H1 (cell line): ENCODE measurements at regions not wholly inside any gene's neighbourhood (a gene's known extent, or its start where the extent isn't known, plus 50 kb on each side); places are given as distances from the start of the nearest gene placed in this dataset.

Experiments used
- CTCF ChIA-PET: fragments of 300-600 bp; sonication (Branson Sonifier 250); formaldehyde crosslinking; loops from one replicate; lab custom pipeline; 2021; ENCODE audit not compliant: partially characterized antibody; lab: Charles Lee
- POLR2A ChIA-PET: fragments of 300-600 bp; sonication (Branson Sonifier 250); formaldehyde crosslinking; loops from one replicate; lab custom pipeline; 2021; ENCODE audit warnings: inconsistent platforms; ENCODE audit not compliant: partially characterized antibody; lab: Charles Lee
- DNase-seq, 2 experiments: peaks; one replicate each; pipeline versions ENCODE4 v3.0.0 to v3.0.0-alpha.2; 2010 to 2022; ENCODE audit warnings: low spot score in 2 of 2, low read depth in 1 of 2, mixed read lengths in 1 of 2
- FAIRE-seq: peaks from 2 replicates; lab custom pipeline; 2011; peaks lifted over from hg19 to GRCh38; lab: Jason Lieb, UNC
- H2AFZ ChIP-seq: 2 replicates; pipeline ENCODE4 v1.8.1; 2012; ENCODE audit warnings: low read length, inconsistent platforms
- H2AK5ac ChIP-seq: 2 replicates; pipeline ENCODE4 v1.6.1; 2013; ENCODE audit warnings: low read depth, low read length
- H2BK120ac ChIP-seq: replicated peaks from 2 replicates; pipeline ENCODE3; 2013; ENCODE audit warnings: low read depth, low read length, inconsistent platforms
- H2BK12ac ChIP-seq: 2 replicates; pipeline ENCODE4 v1.6.1; 2013; ENCODE audit warnings: low read depth, low read length
- H2BK15ac ChIP-seq: 2 replicates; pipeline ENCODE4 v1.6.1; 2013; ENCODE audit warnings: low read length
- H2BK20ac ChIP-seq: 2 replicates; pipeline ENCODE4 v1.6.1; 2013; ENCODE audit warnings: low read length
- H2BK5ac ChIP-seq: 2 replicates; pipeline ENCODE4 v1.6.1; 2013; ENCODE audit warnings: low read depth, low read length
- H3K14ac ChIP-seq: 2 replicates; pipeline ENCODE4 v1.6.1; 2013; ENCODE audit warnings: inconsistent platforms; ENCODE audit not compliant: insufficient read length
- H3K18ac ChIP-seq: 2 replicates; pipeline ENCODE4 v1.6.1; 2013; ENCODE audit warnings: low read length; ENCODE audit errors: extremely low read depth
- H3K23ac ChIP-seq: 2 replicates; pipeline ENCODE4 v1.6.1; 2013; ENCODE audit warnings: inconsistent platforms; ENCODE audit not compliant: insufficient read length
- H3K23me2 ChIP-seq: 2 replicates; pipeline ENCODE4 v1.6.1; 2013; ENCODE audit warnings: low read depth, low read length
- H3K27ac ChIP-seq: 2 replicates; pipeline ENCODE4 v1.6.1; 2011; ENCODE audit warnings: low read depth, low read length, inconsistent platforms
- H3K27me3 ChIP-seq, 4 experiments: replicated peaks in 1 of 4; 1 replicate in 1 of 4; 2 replicates in 3 of 4; pipeline versions ENCODE4 v1.6.1 to v1.8.1; 2011 to 2013; ENCODE audit warnings: low read length in 3 of 4, mild to moderate bottlenecking in 3 of 4, inconsistent platforms in 2 of 4, mixed read lengths in 2 of 4, moderate library complexity in 1 of 4; ENCODE audit not compliant: control insufficient read depth in 3 of 4, insufficient read depth in 3 of 4; ENCODE audit errors: extremely low read depth in 1 of 4
- H3K36me3 ChIP-seq, 4 experiments: 2 replicates each; pipeline versions ENCODE4 v1.6.1 to v1.8.1; 2011 to 2013; ENCODE audit warnings: mild to moderate bottlenecking in 4 of 4, low read length in 3 of 4, moderate library complexity in 2 of 4, control low read depth in 1 of 4, inconsistent platforms in 1 of 4; ENCODE audit not compliant: insufficient read depth in 4 of 4, control insufficient read depth in 2 of 4
- H3K4ac ChIP-seq: replicated peaks from 2 replicates; pipeline ENCODE3; 2013; ENCODE audit warnings: low read length, low read depth, mixed read lengths, inconsistent platforms; ENCODE audit not compliant: insufficient read length
- H3K4me1 ChIP-seq, 4 experiments: replicated peaks in 1 of 4; 1 replicate in 1 of 4; 2 replicates in 3 of 4; pipeline versions ENCODE4 v1.6.1 to v1.8.1; 2011 to 2013; ENCODE audit warnings: low read length in 3 of 4, inconsistent platforms in 2 of 4, mixed read lengths in 1 of 4; ENCODE audit not compliant: insufficient read depth in 4 of 4, control insufficient read depth in 3 of 4
- H3K4me2 ChIP-seq, 2 experiments: 2 replicates each; pipeline versions ENCODE4 v1.6.1 to v1.8.1; 2011 to 2013; ENCODE audit warnings: low read depth in 2 of 2, low read length in 2 of 2, control low read depth in 1 of 2, inconsistent platforms in 1 of 2, mild to moderate bottlenecking in 1 of 2; ENCODE audit not compliant: insufficient read depth in 1 of 2
- H3K4me3 ChIP-seq, 4 experiments: fragments of 200-600, 300-600 bp in 1 of 4; sonication (generic), shearing (Covaris generic), sonication (Bioruptor Twin) in 1 of 4; 2 replicates each; pipeline versions ENCODE4 v1.5.1 to v1.8.1; 2011 to 2016; ENCODE audit warnings: low read length in 4 of 4, low read depth in 3 of 4, control low read depth in 2 of 4, inconsistent platforms in 2 of 4, mild to moderate bottlenecking in 2 of 4, mixed read lengths in 1 of 4, moderate library complexity in 1 of 4; ENCODE audit not compliant: insufficient read depth in 2 of 4; ENCODE audit errors: extremely low read depth in 1 of 4
- H3K56ac ChIP-seq: replicated peaks from 2 replicates; pipeline ENCODE3; 2013; ENCODE audit warnings: low read depth, mild to moderate bottlenecking, mixed read lengths, low read length, inconsistent platforms; ENCODE audit not compliant: insufficient read length
- H3K79me1 ChIP-seq: 2 replicates; pipeline ENCODE4 v1.6.1; 2013; ENCODE audit warnings: low read depth, low read length, control low read depth
- H3K79me2 ChIP-seq, 2 experiments: 2 replicates each; pipeline versions ENCODE4 v1.6.1 to v1.8.1; 2012 to 2013; ENCODE audit warnings: low read length in 2 of 2, mild to moderate bottlenecking in 2 of 2, inconsistent platforms in 1 of 2; ENCODE audit not compliant: insufficient read depth in 2 of 2, control insufficient read depth in 1 of 2
- H3K9ac ChIP-seq, 4 experiments: replicated peaks in 1 of 4; 1 replicate in 1 of 4; 2 replicates in 3 of 4; pipeline versions ENCODE4 v1.6.1 to v1.8.1; 2011 to 2013; ENCODE audit warnings: low read depth in 3 of 4, low read length in 3 of 4, control low read depth in 2 of 4, mild to moderate bottlenecking in 2 of 4, moderate library complexity in 2 of 4, inconsistent platforms in 1 of 4; ENCODE audit errors: extremely low read depth in 1 of 4
- H3K9me3 ChIP-seq, 2 experiments: 2 replicates each; pipeline versions ENCODE4 v1.6.1 to v1.8.1; 2012 to 2013; ENCODE audit warnings: mild to moderate bottlenecking in 2 of 2, moderate library complexity in 2 of 2, control low read depth in 1 of 2, inconsistent platforms in 1 of 2, low read depth in 1 of 2, low read length in 1 of 2, mixed read lengths in 1 of 2; ENCODE audit not compliant: insufficient read depth in 2 of 2
- H4K20me1 ChIP-seq, 2 experiments: replicated peaks in 1 of 2; 2 replicates each; pipeline versions ENCODE3 to v1.8.1; 2011 to 2013; ENCODE audit warnings: inconsistent platforms in 2 of 2, low read length in 2 of 2, mild to moderate bottlenecking in 1 of 2; ENCODE audit not compliant: insufficient read depth in 2 of 2, control insufficient read depth in 1 of 2
- H4K5ac ChIP-seq: 2 replicates; pipeline ENCODE4 v1.6.1; 2013; ENCODE audit warnings: low read length, low read depth, mixed read lengths, inconsistent platforms; ENCODE audit not compliant: insufficient read length
- H4K8ac ChIP-seq: 2 replicates; pipeline ENCODE4 v1.8.0; 2013; ENCODE audit warnings: mild to moderate bottlenecking, moderate library complexity, low read length, inconsistent platforms; ENCODE audit not compliant: insufficient read depth; ENCODE audit errors: extremely low read depth
- H4K91ac ChIP-seq: replicated peaks from 2 replicates; pipeline ENCODE3; 2013; ENCODE audit warnings: low read length, mixed read lengths, inconsistent platforms; ENCODE audit not compliant: insufficient read length
- GABPA ChIP-seq: IDR thresholded peaks from 2 replicates; pipeline ENCODE4 v1.6.1; 2011; ENCODE audit warnings: mild to moderate bottlenecking, low read length, moderate library complexity, borderline replicate concordance; ENCODE audit not compliant: insufficient read depth
- MAFK ChIP-seq: IDR thresholded peaks from 2 replicates; pipeline ENCODE4 v1.6.1; 2012; ENCODE audit warnings: low read depth, mild to moderate bottlenecking, improper control_type of control experiment, low read length
- NRF1 ChIP-seq: IDR thresholded peaks from 2 replicates; pipeline ENCODE4 v1.6.1; 2011; ENCODE audit warnings: mild to moderate bottlenecking, low read depth, low read length, improper control_type of control experiment
- POLR2A ChIP-seq, 2 experiments: IDR thresholded peaks; 1 replicate in 1 of 2; 2 replicates in 1 of 2; pipeline ENCODE4 v1.6.1; 2011; ENCODE audit warnings: low read depth in 2 of 2, low read length in 2 of 2, mild to moderate bottlenecking in 2 of 2; ENCODE audit errors: control extremely low read depth in 1 of 2
- RAD21 ChIP-seq, 2 experiments: IDR thresholded peaks in 1 of 2; conservative IDR thresholded peaks in 1 of 2; 2 replicates each; pipeline ENCODE4 v1.6.1; 2011; ENCODE audit warnings: low read depth in 2 of 2, low read length in 2 of 2, improper control_type of control experiment in 1 of 2, inconsistent platforms in 1 of 2, mild to moderate bottlenecking in 1 of 2, moderate library complexity in 1 of 2
- SIX5 ChIP-seq: IDR thresholded peaks from 2 replicates; pipeline ENCODE4 v1.6.1; 2011; ENCODE audit warnings: mild to moderate bottlenecking, low read depth, low read length
- SUZ12 ChIP-seq: fragments of 200-600 bp; sonication (generic); IDR thresholded peaks from 2 replicates; pipeline ENCODE4 v1.6.1; 2012; ENCODE audit warnings: mild to moderate bottlenecking, inconsistent platforms, low read length, moderate library complexity, mixed read lengths
- TAF7 ChIP-seq: optimal IDR thresholded peaks from 2 replicates; pipeline ENCODE3; 2011; ENCODE audit warnings: low read depth, mild to moderate bottlenecking, inconsistent platforms, low read length, moderate library complexity, borderline replicate concordance
- WGBS, 2 experiments: shearing (Covaris generic) in 1 of 2; methylation state at CpG; one replicate each; pipeline versions ENCODE4 v1.1.6 to v1.1.7; 2013 to 2015; ENCODE audit warnings: low lambda C conversion rate in 2 of 2, mixed read lengths in 2 of 2, inconsistent platforms in 1 of 2, low coverage in 1 of 2, missing lambda C conversion rate in 1 of 2; ENCODE audit not compliant: insufficient replicate concordance in 2 of 2, insufficient coverage in 1 of 2, insufficient read length in 1 of 2; ENCODE audit errors: extremely low coverage in 1 of 2, missing lambda C conversion rate in 1 of 2; 5-methylcytosine and 5-hydroxymethylcytosine counted together
- TF ChIP-seq, protein P1 (sequence below): IDR thresholded peaks from 2 replicates; pipeline ENCODE4 v1.6.1; 2011; ENCODE audit warnings: low read length, improper control_type of control experiment
- TF ChIP-seq, protein P2 (sequence below): IDR thresholded peaks from 2 replicates; pipeline ENCODE4 v1.6.1; 2012; ENCODE audit warnings: inconsistent platforms
- TF ChIP-seq, protein P3 (sequence below), 3 experiments: IDR thresholded peaks; 1 replicate in 2 of 3; 2 replicates in 1 of 3; pipeline versions ENCODE4 v1.5.1 to v1.6.1; 2011; ENCODE audit warnings: low read length in 3 of 3, mild to moderate bottlenecking in 3 of 3, inconsistent platforms in 2 of 3, low read depth in 1 of 3, moderate library complexity in 1 of 3; ENCODE audit not compliant: insufficient read depth in 1 of 3; ENCODE audit errors: control extremely low read depth in 1 of 3

DNA sequence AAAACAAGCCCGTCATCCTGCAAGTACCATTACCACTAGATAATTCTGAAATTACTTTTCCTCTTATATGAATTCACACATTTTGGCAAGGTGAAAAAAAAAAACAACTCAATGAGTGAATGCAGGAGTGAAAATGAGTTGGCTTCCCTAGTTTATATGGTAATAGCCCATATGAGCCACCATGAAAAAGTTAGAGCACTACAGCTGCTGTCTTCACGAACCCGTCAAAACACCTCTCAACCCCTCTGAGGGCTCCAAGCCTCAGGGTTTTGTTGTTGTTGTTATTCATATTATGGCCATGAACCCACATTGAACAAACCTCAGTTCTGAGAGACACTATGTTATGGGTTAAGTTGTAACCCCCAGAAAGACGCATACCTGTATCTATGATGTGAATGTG is 289.9 kb upstream of the CAND1 start:
- WGBS, 2 experiments = 85% methylated on average over 3 of the region's 4 CpGs; no CpG with 5 or more reads in 1 of the 2 experiments
- no peaks in the 10 kb centered on the region for H3K9me3 ChIP-seq
- H2BK120ac ChIP-seq = no peak overlapping the region
- no peak overlapping the region for H2BK15ac ChIP-seq
- no peak overlapping the region for H3K14ac ChIP-seq
- H2AK5ac ChIP-seq = no peak overlapping the region
- TF ChIP-seq, protein P1, sequence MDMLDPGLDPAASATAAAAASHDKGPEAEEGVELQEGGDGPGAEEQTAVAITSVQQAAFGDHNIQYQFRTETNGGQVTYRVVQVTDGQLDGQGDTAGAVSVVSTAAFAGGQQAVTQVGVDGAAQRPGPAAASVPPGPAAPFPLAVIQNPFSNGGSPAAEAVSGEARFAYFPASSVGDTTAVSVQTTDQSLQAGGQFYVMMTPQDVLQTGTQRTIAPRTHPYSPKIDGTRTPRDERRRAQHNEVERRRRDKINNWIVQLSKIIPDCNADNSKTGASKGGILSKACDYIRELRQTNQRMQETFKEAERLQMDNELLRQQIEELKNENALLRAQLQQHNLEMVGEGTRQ = no peak
- TF ChIP-seq MAFK = no peak
- no peak for TF ChIP-seq POLR2A (IDR thresholded peaks at IDR 0.05; ENCODE audit: control extremely low read depth in 1 of 2, low read depth in 2 of 2, low read length in 2 of 2)
- TF ChIP-seq SIX5 = no peak
- TF ChIP-seq RAD21 (IDR thresholded peaks at IDR 0.05 in 1 of 2, conservative IDR thresholded peaks at IDR 0.05 in 1 of 2; ENCODE audit: low read depth in 2 of 2, low read length in 2 of 2) = no peak
- TF ChIP-seq TAF7 = no peak
- TF ChIP-seq, protein P2, sequence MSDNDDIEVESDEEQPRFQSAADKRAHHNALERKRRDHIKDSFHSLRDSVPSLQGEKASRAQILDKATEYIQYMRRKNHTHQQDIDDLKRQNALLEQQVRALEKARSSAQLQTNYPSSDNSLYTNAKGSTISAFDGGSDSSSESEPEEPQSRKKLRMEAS = no peak
- TF ChIP-seq NRF1 = no peak
- TF ChIP-seq, protein P3, sequence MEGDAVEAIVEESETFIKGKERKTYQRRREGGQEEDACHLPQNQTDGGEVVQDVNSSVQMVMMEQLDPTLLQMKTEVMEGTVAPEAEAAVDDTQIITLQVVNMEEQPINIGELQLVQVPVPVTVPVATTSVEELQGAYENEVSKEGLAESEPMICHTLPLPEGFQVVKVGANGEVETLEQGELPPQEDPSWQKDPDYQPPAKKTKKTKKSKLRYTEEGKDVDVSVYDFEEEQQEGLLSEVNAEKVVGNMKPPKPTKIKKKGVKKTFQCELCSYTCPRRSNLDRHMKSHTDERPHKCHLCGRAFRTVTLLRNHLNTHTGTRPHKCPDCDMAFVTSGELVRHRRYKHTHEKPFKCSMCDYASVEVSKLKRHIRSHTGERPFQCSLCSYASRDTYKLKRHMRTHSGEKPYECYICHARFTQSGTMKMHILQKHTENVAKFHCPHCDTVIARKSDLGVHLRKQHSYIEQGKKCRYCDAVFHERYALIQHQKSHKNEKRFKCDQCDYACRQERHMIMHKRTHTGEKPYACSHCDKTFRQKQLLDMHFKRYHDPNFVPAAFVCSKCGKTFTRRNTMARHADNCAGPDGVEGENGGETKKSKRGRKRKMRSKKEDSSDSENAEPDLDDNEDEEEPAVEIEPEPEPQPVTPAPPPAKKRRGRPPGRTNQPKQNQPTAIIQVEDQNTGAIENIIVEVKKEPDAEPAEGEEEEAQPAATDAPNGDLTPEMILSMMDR (IDR thresholded peaks at IDR 0.05; ENCODE audit: control extremely low read depth in 1 of 3, insufficient read depth in 1 of 3, low read depth in 1 of 3, low read length in 3 of 3) = no peak
- TF ChIP-seq GABPA = no peak
- TF ChIP-seq SUZ12 = no peak
- TF ChIP-seq, all 59 proteins: peak for 0
- Histone ChIP-seq H3K18ac (no peak overlapping the region), H3K56ac (no peak overlapping the region), H3K79me2 (no peaks in the 10 kb centered on the region), H2BK20ac (no peak overlapping the region), H3K27me3 (no peaks in the 10 kb centered on the region), H3K4me3 (no peak overlapping the region), H4K8ac (no peak overlapping the region), H2BK5ac (no peak overlapping the region), H3K79me1 (no peaks in the 10 kb centered on the region), H3K27ac (no peak overlapping the region), H3K23ac (no peak overlapping the region), H3K4me1 (no peaks in the 10 kb centered on the region), H2AFZ (no peak overlapping the region), H3K23me2 (no peaks in the 10 kb centered on the region), H2BK12ac (no peak overlapping the region), H3K36me3 (no peaks in the 10 kb centered on the region), H4K91ac (no peak overlapping the region), H3K4me2 (no peak overlapping the region), H4K20me1 (no peaks in the 10 kb centered on the region), H4K5ac (no peak overlapping the region), H3K9ac (no peak overlapping the region), H3K4ac (no peak overlapping the region)
- CTCF ChIA-PET = interaction anchor here (1.5 to 2.7 kb wide), 2 partner anchors 11 to 39 kb away, joined by 3 to 8 read pairs; no protein-coding TSS in a partner anchor
- POLR2A ChIA-PET = no interaction called here
- FAIRE-seq = no peak
- DNase-seq = no peak
